GM12878 (cell line): ENCODE measurements at regions not wholly inside any gene's neighbourhood (a gene's known extent, or its start where the extent isn't known, plus 50 kb on each side); places are given as distances from the start of the nearest gene placed in this dataset.
"Not testable (repeated sequence)": the region's sequence is repeated elsewhere in the genome, so short reads cannot be mapped to it uniquely, and the experiment has no call there.

Source experiments
- ATAC-seq: fragments of 200-7000 bp; cut with Tn5 transposase; 3 replicates; pipeline ENCODE4 v1.9.1; 2020; ENCODE audit warnings: mild to moderate bottlenecking, moderate library complexity
- BruUV-seq: library from RNA; stranded (reverse); fragments of 400-500 nt; replicated peaks from 2 replicates; lab custom pipeline; 2021; lab: Mats Ljungman, UMichigan
- CTCF ChIA-PET: fragments of 300-600 bp; sonication (Branson Sonifier 250); formaldehyde crosslinking; extraction: SDS; loops from one replicate; lab custom pipeline; 2021; ENCODE audit warnings: inconsistent platforms; lab: Yijun Ruan, JAX
- POLR2A ChIA-PET: fragments of 350-600 bp; formaldehyde crosslinking; extraction: SDS; loops from one replicate; lab custom pipeline; 2021; ENCODE audit warnings: inconsistent platforms; lab: Charles Lee
- RAD21 ChIA-PET: fragments of 300-600 bp; sonication (Branson Sonifier 250); formaldehyde crosslinking; loops from one replicate; lab custom pipeline; 2023; ENCODE audit warnings: antibody characterized with exemption; ENCODE audit not compliant: unreplicated experiment; lab: Charles Lee
- SMC1A ChIA-PET: fragments of 300-600 bp; sonication (Branson Sonifier 250); formaldehyde crosslinking; loops from one replicate; lab custom pipeline; 2023; ENCODE audit not compliant: unreplicated experiment, uncharacterized antibody; lab: Charles Lee
- DNase-seq: peaks from one replicate; pipeline ENCODE4 v3.0.0-alpha.2; 2011; ENCODE audit warnings: low read depth, low spot score
- FAIRE-seq: peaks from 3 replicates; lab custom pipeline; 2011; peaks lifted over from hg19 to GRCh38; lab: Jason Lieb, UNC
- H2AFZ ChIP-seq: 2 replicates; pipeline ENCODE4 v1.6.0; 2011; ENCODE audit warnings: low read depth, low read length, control low read depth; ENCODE audit not compliant: control insufficient read depth
- H3K27ac ChIP-seq: 2 replicates; pipeline ENCODE4 v1.5.1; 2011; ENCODE audit warnings: control low read depth; ENCODE audit not compliant: control insufficient read depth, insufficient read depth
- H3K27me3 ChIP-seq, 2 experiments: replicated peaks in 1 of 2; 2 replicates each; pipeline versions ENCODE4 v1.6.0 to v1.6.1; 2011; ENCODE audit warnings: low read length in 1 of 2; ENCODE audit not compliant: control insufficient read depth in 2 of 2, insufficient read depth in 2 of 2
- H3K36me3 ChIP-seq, 2 experiments: 2 replicates each; pipeline ENCODE4 v1.5.1; 2011; ENCODE audit warnings: low read length in 1 of 2; ENCODE audit not compliant: control insufficient read depth in 2 of 2, insufficient read depth in 2 of 2
- H3K4me1 ChIP-seq: 2 replicates; pipeline ENCODE4 v1.6.1; 2011; ENCODE audit warnings: mild to moderate bottlenecking, low read length, moderate library complexity, mixed read lengths; ENCODE audit not compliant: control insufficient read depth, insufficient read depth
- H3K4me2 ChIP-seq: 2 replicates; pipeline ENCODE4 v1.6.0; 2011; ENCODE audit warnings: control low read depth; ENCODE audit not compliant: control insufficient read depth, insufficient read depth
- H3K4me3 ChIP-seq: fragments of 200-600 bp; sonication (generic); 2 replicates; pipeline ENCODE4 v1.5.1; 2016
- H3K79me2 ChIP-seq: 2 replicates; pipeline ENCODE4 v1.6.0; 2011; ENCODE audit warnings: low read length; ENCODE audit not compliant: control insufficient read depth, insufficient read depth
- H3K9ac ChIP-seq: 2 replicates; pipeline ENCODE4 v1.8.0; 2011; ENCODE audit warnings: low read length, control low read depth, mixed read lengths; ENCODE audit not compliant: control insufficient read depth, insufficient read depth
- H3K9me3 ChIP-seq: replicated peaks from 3 replicates; pipeline ENCODE4 v1.5.1; 2011; ENCODE audit warnings: mild to moderate bottlenecking, low read length; ENCODE audit not compliant: control insufficient read depth, insufficient read depth
- H4K20me1 ChIP-seq: 2 replicates; pipeline ENCODE4 v1.6.0; 2011; ENCODE audit not compliant: control insufficient read depth, insufficient read depth
- CHD1 ChIP-seq: IDR thresholded peaks from 2 replicates; pipeline ENCODE4 v1.6.1; 2012; ENCODE audit warnings: low read depth, low read length, improper control_type of control experiment
- DPF2 ChIP-seq: fragments of 450-650 bp; IDR thresholded peaks from 2 replicates; pipeline ENCODE4 v1.6.1; 2017; ENCODE audit warnings: mild to moderate bottlenecking
- ETV6 ChIP-seq, 2 experiments: fragments of 450-650 bp in 1 of 2; IDR thresholded peaks in 1 of 2; conservative IDR thresholded peaks in 1 of 2; 2 replicates each; pipeline ENCODE4 v1.6.1; 2014; ENCODE audit warnings: antibody characterized with exemption in 1 of 2, borderline replicate concordance in 1 of 2, low read depth in 1 of 2, mild to moderate bottlenecking in 1 of 2, moderate library complexity in 1 of 2
- IKZF2 ChIP-seq, 2 experiments: fragments of 450-650 bp; IDR thresholded peaks; 2 replicates each; pipeline ENCODE4 v1.6.1; 2017; ENCODE audit warnings: mild to moderate bottlenecking in 2 of 2, moderate library complexity in 2 of 2
- SPI1 ChIP-seq: IDR thresholded peaks from 2 replicates; pipeline ENCODE4 v1.6.1; 2011; ENCODE audit warnings: low read depth, mild to moderate bottlenecking, low read length, moderate library complexity, borderline replicate concordance; ENCODE audit not compliant: insufficient read depth
- SREBF1 ChIP-seq: IDR thresholded peaks from 2 replicates; pipeline ENCODE4 v1.6.1; 2012; ENCODE audit warnings: mild to moderate bottlenecking, low read length
- WGBS: methylation state at CpG from one replicate; pipeline ENCODE4 v1.1.6; 2016; ENCODE audit warnings: low lambda C conversion rate; ENCODE audit not compliant: insufficient replicate concordance, insufficient coverage; ENCODE audit errors: missing lambda C conversion rate; 5-methylcytosine and 5-hydroxymethylcytosine counted together
- in situ Hi-C: fragments of 300-500 bp; cut with MboI; formaldehyde crosslinking; loops from 9 replicates; pipeline ENCODE4 v1.14.3; 2018; ENCODE audit warnings: mixed read lengths
- intact Hi-C: fragments of 100-400 bp; cut with micrococcal nuclease; formaldehyde crosslinking; loops from one replicate; pipeline ENCODE4 v1.14.2; 2022; ENCODE audit not compliant: unreplicated experiment

GRCh38 chr4:189615217-189615663 is 325.4 kb upstream of the FRG1 start:
- intact Hi-C loops, result no loop called here
- RAD21 ChIA-PET, result no interaction called here
- BruUV-seq, result no TSS peak

GRCh38 chr4:189617741-189618140 is 322.9 kb upstream of the FRG1 start:
- H3K9ac ChIP-seq, H4K20me1 ChIP-seq, FAIRE-seq, SMC1A ChIA-PET, CTCF ChIA-PET, H3K27ac ChIP-seq, H3K79me2 ChIP-seq, ATAC-seq, H3K4me3 ChIP-seq, H2AFZ ChIP-seq, H3K9me3 ChIP-seq, H3K4me1 ChIP-seq, H3K27me3 ChIP-seq, BruUV-seq, intact Hi-C loops, RAD21 ChIA-PET, POLR2A ChIA-PET, H3K36me3 ChIP-seq, H3K4me2 ChIP-seq, DNase-seq, in situ Hi-C loops: not testable (repeated sequence)
- 47% methylated on average over 5 of the region's 5 CpGs for WGBS

More at GRCh38 chr4:189615217-189615663, 325.4 kb upstream of the FRG1 start:
- DNase-seq (no peak), ATAC-seq (no peak), FAIRE-seq (no peak)
- no peaks in the 10 kb centered on the region for H3K36me3 ChIP-seq
- no peak overlapping the region for H3K4me3 ChIP-seq
- no peaks in the 10 kb centered on the region; the same call in 2 of the 3 replicates for H3K9me3 ChIP-seq
- no peaks in the 10 kb centered on the region for H3K27me3 ChIP-seq
- ChIA-PET CTCF (no interaction called here), POLR2A (no interaction called here), SMC1A (no interaction called here)
- no peak overlapping the region for H3K4me2 ChIP-seq
- WGBS, result 57% methylated on average over 14 of the region's 22 CpGs
- no peaks in the 10 kb centered on the region for H3K4me1 ChIP-seq
- no peak overlapping the region for H3K9ac ChIP-seq
- no peaks in the 10 kb centered on the region for H3K79me2 ChIP-seq
- TF ChIP-seq SREBF1 (no peak), SPI1 (no peak), ETV6 (conservative IDR thresholded peaks at IDR 0.05 in 1 of 2, IDR thresholded peaks at IDR 0.05 in 1 of 2; ENCODE audit: borderline replicate concordance in 1 of 2, low read depth in 1 of 2) (no peak), CHD1 (no peak), IKZF2 (IDR thresholded peaks at IDR 0.05) (no peak), DPF2 (no peak)
- in situ Hi-C loops, result no loop called here
- no peak overlapping the region for H3K27ac ChIP-seq
- no peaks in the 10 kb centered on the region for H4K20me1 ChIP-seq
- no peak overlapping the region for H2AFZ ChIP-seq

DNA sequence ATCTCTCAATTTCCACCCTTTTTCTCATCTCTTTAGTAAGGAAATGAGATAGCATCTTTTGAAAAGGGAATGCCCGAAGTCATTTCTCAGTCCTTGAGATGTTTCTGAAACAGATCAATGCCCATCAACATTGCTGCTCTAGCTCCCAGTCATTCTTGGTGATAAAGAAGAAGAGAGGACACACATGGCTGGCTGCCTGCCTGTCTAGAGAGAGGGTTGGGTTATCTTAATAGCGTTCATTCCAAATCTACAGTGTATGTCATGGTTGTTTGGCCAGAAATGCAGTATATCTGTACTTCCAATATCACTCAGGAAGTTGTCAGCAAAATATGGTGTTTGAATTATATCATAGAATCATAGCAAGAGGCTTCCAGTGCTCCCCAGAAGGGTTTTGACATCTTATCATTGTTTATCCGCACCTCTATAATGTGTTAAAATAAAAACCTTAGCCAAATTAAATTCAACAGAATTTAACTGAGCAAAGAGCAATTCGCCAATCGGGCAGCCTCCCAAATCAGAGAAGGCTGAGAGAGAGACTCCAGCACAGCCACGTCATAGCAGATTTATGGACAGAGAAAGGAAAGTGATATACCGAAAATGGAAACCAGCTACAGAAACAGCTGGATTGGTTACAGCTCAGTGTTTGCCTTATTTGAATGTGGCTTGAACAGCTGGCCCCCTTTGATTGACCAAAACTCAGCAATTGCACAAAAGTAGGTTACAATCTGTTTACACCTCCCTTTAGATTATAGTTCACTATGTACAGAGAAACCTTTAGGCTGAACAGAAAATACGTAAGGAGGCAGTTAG is 321.0 kb upstream of the FRG1 start:
- H3K4me1 ChIP-seq, H4K20me1 ChIP-seq, DNase-seq, H3K27ac ChIP-seq, H3K9me3 ChIP-seq, ATAC-seq, FAIRE-seq, in situ Hi-C loops, RAD21 ChIA-PET, H3K36me3 ChIP-seq, H3K9ac ChIP-seq, H2AFZ ChIP-seq, H3K4me3 ChIP-seq, intact Hi-C loops, SMC1A ChIA-PET, BruUV-seq, H3K27me3 ChIP-seq, H3K79me2 ChIP-seq, H3K4me2 ChIP-seq, POLR2A ChIA-PET, CTCF ChIA-PET: not testable (repeated sequence)
- 0% methylated on average over 8 of the region's 8 CpGs for WGBS
